ENCODE measurements at regions not wholly inside any gene's neighbourhood (a gene's known extent, or its start where the extent isn't known, plus 50 kb on each side); places are given as distances from the start of the nearest gene placed in this dataset.

DNA sequence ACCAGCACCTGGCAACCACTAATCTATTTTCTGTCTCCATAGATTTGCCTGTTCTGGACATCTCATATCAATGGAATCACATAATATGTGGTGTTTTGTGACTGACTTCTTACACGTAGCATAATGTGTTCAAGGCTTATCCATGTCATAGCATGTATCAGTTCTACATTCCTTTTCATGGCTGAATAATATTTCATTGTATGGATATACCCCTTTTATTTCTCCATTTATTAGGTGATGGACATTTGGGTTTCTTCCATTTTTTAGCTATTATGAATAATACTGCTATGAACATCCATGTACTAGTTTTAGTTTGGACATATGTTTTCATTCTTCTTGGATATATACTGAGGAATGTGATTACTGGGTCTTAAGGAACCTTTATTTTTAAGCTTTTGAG, 78.0 kb upstream of the OLIG2 start (continued):
- TF ChIP-seq POLR2AphosphoS5 (IDR thresholded peaks at IDR 0.05; ENCODE audit: low read depth, low read length) (no peak), TAF1 (IDR thresholded peaks at IDR 0.05; ENCODE audit: low read depth, low read length) (no peak)
